Activated B cell treated with CpG ODN at 0.5 μM for 24 hours (primary cell): ENCODE measurements at regions not wholly inside any gene's neighbourhood (a gene's known extent, or its start where the extent isn't known, plus 50 kb on each side); places are given as distances from the start of the nearest gene placed in this dataset.

Experiments used
- ATAC-seq: fragments of 200-7000 bp; cut with Tn5 transposase; one replicate; pipeline ENCODE4 v1.10.0; 2021; ENCODE audit warnings: low read depth, mild to moderate bottlenecking, moderate library complexity
- CTCF ChIA-PET: fragments of 350-600 bp; sonication (Branson Sonifier 250); formaldehyde crosslinking; loops from one replicate; lab custom pipeline; 2021; ENCODE audit warnings: antibody characterized with exemption; lab: Charles Lee
- POLR2A ChIA-PET: fragments of 350-600 bp; sonication (Branson Sonifier 250); formaldehyde crosslinking; loops from one replicate; lab custom pipeline; 2021; ENCODE audit warnings: antibody characterized with exemption; lab: Charles Lee
- DNase-seq: peaks from one replicate; pipeline ENCODE4 v3.0.0; 2022
- H3K27ac Mint-ChIP-seq: one replicate; pipeline ENCODE4 v1.8.0; 2020; ENCODE audit warnings: mixed read lengths
- H3K27me3 Mint-ChIP-seq: one replicate; pipeline ENCODE4 v1.8.0; 2021; ENCODE audit warnings: mixed read lengths
- H3K36me3 Mint-ChIP-seq: one replicate; pipeline ENCODE4 v1.8.0; 2021; ENCODE audit warnings: low read depth, mixed read lengths
- H3K4me1 Mint-ChIP-seq: one replicate; pipeline ENCODE4 v1.8.0; 2021; ENCODE audit warnings: mixed read lengths
- H3K4me3 Mint-ChIP-seq: one replicate; pipeline ENCODE4 v1.8.0; 2020; ENCODE audit warnings: mild to moderate bottlenecking, mixed read lengths
- H3K9me3 Mint-ChIP-seq: one replicate; pipeline ENCODE4 v1.8.0; 2020; ENCODE audit warnings: mixed read lengths
- intact Hi-C: fragments of 100-400 bp; cut with micrococcal nuclease; formaldehyde crosslinking; loops from one replicate; pipeline ENCODE4 v1.15.1; 2024
- TF ChIP-seq, protein P1 (sequence below): fragments of 200-600 bp; IDR thresholded peaks from one replicate; pipeline ENCODE4 v1.8.0; 2022; ENCODE audit warnings: antibody characterized with exemption, mild to moderate bottlenecking

DNA sequence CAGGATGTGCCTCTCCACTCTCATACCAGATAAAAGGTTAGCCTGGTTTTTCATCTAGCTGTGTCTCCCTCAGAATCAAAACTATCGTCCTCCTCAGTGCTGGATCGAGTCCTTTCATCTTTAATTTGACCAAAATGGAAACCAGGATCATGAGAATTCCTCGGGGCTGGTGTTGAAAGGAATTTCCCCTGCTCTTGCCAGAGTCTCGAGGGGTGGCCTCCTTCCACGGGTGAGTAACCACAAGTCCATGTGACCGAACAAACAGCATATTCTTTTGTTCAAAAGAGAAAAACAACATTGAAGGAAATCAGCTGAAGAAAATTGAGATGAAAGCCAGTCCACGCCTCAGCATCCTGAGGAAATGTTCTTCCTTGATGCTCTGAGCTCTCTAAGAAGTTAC is 165.9 kb upstream of the CDYL start:
- ATAC-seq: no peak
- peaks cover 7% of the 10 kb centered on the region for H3K4me1 Mint-ChIP-seq
- no peak overlapping the region for H3K4me3 Mint-ChIP-seq
- no peaks in the 10 kb centered on the region for H3K36me3 Mint-ChIP-seq
- DNase-seq: no peak
- intact Hi-C loops: no loop called here
- H3K27ac Mint-ChIP-seq: no peak overlapping the region
- CTCF ChIA-PET: no interaction called here
- peaks cover 22% of the 10 kb centered on the region for H3K27me3 Mint-ChIP-seq
- POLR2A ChIA-PET: no interaction called here
- TF ChIP-seq, protein P1, sequence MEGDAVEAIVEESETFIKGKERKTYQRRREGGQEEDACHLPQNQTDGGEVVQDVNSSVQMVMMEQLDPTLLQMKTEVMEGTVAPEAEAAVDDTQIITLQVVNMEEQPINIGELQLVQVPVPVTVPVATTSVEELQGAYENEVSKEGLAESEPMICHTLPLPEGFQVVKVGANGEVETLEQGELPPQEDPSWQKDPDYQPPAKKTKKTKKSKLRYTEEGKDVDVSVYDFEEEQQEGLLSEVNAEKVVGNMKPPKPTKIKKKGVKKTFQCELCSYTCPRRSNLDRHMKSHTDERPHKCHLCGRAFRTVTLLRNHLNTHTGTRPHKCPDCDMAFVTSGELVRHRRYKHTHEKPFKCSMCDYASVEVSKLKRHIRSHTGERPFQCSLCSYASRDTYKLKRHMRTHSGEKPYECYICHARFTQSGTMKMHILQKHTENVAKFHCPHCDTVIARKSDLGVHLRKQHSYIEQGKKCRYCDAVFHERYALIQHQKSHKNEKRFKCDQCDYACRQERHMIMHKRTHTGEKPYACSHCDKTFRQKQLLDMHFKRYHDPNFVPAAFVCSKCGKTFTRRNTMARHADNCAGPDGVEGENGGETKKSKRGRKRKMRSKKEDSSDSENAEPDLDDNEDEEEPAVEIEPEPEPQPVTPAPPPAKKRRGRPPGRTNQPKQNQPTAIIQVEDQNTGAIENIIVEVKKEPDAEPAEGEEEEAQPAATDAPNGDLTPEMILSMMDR: no peak
- H3K9me3 Mint-ChIP-seq: peaks cover 5% of the 10 kb centered on the region

DNA sequence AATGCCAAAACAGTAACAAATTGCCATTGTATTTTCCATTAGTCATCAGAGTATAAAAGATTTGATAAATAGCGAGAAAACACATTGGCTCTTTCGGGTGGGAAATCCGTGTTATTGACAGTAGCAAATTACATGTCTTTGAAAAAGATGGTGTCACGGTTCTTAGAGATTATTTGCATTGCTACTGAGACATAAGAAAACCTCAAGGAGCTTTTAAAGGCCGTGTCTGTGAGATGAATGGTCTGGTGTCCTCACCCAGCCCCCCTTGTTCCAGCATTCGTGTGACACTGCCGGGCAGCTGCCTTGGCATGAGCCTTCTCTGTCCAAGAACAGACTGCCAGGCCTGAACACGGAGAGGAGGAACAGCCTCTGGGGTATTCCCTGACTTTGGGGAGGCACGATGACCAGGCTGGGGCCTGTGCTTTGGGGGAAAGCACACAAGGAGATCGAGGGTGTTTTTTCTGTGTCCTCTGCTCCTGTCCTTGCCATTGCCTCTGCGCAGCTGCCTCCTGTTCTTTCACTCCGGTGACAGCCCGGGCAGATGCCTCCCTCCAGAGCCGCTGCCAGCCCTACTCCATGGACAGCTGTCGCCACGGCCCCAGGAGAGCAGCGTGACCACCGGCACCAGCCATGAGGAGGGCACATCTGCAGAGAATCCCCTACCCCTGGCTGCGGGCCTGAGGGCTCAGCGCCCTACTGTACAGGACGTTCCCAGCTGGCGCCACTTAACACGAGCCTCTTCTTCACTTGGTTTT is 167.7 kb upstream of the CDYL start:
- ChIA-PET CTCF (no interaction called here), POLR2A (no interaction called here)
- intact Hi-C loops: no loop called here
- peaks cover 17% of the 10 kb centered on the region for H3K27me3 Mint-ChIP-seq
- H3K4me3 Mint-ChIP-seq: no peak overlapping the region
- ATAC-seq: no peak
- peaks cover 7% of the 10 kb centered on the region for H3K4me1 Mint-ChIP-seq
- no peaks in the 10 kb centered on the region for H3K36me3 Mint-ChIP-seq
- DNase-seq: no peak
- no peaks in the 10 kb centered on the region for H3K9me3 Mint-ChIP-seq
- TF ChIP-seq, protein P1: no peak
- H3K27ac Mint-ChIP-seq: no peak overlapping the region

GRCh38 chr6:4607793-4608192 is 168.4 kb upstream of the CDYL start:
- Mint-ChIP-seq H3K4me1 (peaks cover 7% of the 10 kb centered on the region), H3K9me3 (no peaks in the 10 kb centered on the region), H3K36me3 (no peaks in the 10 kb centered on the region), H3K27me3 (peaks cover 19% of the 10 kb centered on the region), H3K4me3 (no peak overlapping the region), H3K27ac (no peak overlapping the region)
- intact Hi-C loops: no loop called here
- ATAC-seq (no peak), DNase-seq (no peak)
- ChIA-PET CTCF (no interaction called here), POLR2A (no interaction called here)
- TF ChIP-seq, protein P1: no peak

DNA sequence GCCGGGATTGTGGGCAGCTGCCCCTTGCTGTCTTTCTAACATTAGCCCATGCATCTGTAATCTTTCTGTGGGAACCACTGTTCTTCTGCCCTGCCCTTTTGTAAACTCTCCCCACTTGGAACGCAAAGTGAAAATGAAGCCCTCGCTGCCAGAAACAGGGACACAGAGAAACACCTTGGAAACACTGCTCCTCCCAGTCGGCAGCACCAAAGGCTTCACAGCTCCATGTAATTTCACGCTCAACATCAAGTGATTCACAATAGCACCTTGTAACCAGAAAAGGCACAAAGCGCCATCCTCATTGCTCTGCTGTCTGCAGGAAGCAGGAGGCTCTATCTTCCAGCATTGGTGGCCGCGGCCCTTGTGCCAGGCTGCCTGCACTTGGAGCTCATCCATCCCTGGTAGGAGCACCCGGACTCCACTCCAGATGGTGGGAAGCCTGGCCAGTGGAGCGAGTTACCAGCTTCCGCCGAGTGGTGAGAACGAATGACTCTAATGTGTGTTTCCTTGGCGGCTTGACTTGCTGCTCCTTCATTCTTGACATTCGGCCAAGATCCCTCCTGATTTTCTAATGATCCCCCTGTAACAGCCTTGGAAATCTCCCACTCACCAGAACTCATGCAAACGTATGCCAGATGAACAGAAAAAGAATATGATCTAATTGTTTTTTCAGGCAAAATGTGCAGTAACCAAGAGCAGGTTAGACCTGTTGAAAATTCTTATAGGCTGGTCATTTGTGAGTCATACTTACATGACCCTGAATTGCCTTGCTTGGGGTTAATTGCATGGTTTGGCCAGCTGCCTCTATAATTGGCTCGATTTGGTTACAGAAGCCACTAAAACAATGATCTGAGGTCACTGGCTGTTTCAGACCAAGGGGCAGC is 169.1 kb upstream of the CDYL start:
- DNase-seq (no peak), ATAC-seq (no peak)
- intact Hi-C loops: no loop called here
- POLR2A ChIA-PET: no interaction called here
- TF ChIP-seq, protein P1: no peak
- H3K9me3 Mint-ChIP-seq: no peaks in the 10 kb centered on the region
- CTCF ChIA-PET: no interaction called here
- H3K27ac Mint-ChIP-seq: no peak overlapping the region
- no peak overlapping the region for H3K4me3 Mint-ChIP-seq
- peaks cover 19% of the 10 kb centered on the region for H3K27me3 Mint-ChIP-seq
- no peaks in the 10 kb centered on the region for H3K36me3 Mint-ChIP-seq
- H3K4me1 Mint-ChIP-seq: peaks cover 7% of the 10 kb centered on the region

DNA sequence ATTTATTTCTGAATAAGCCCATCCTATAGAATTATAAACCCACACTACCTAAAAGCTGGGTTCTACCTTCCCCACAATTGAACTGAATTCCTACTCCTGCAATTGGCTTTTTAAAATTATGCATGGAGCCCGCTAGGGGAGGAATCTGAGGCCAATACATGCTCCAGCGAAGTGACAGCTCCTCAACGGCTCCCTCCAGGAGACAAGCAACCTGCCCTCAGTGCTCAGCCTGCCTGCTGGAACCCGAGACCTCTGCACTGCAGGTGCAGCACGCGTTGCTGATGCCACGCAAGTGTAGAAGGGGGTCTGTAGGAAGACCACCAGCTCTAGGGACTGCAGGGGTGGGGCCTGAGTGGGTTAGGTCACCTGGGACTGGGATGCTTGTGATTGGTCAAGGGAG is 170.2 kb upstream of the CDYL start:
- H3K27me3 Mint-ChIP-seq: peaks cover 25% of the 10 kb centered on the region
- ChIA-PET CTCF (no interaction called here), POLR2A (no interaction called here)
- no peak overlapping the region for H3K27ac Mint-ChIP-seq
- H3K4me3 Mint-ChIP-seq: no peak overlapping the region
- DNase-seq (no peak), ATAC-seq (no peak)
- TF ChIP-seq, protein P1: no peak
- intact Hi-C loops: no loop called here
- peaks cover 7% of the 10 kb centered on the region for H3K4me1 Mint-ChIP-seq
- no peaks in the 10 kb centered on the region for H3K9me3 Mint-ChIP-seq
- H3K36me3 Mint-ChIP-seq: no peaks in the 10 kb centered on the region
